BJ (cell line): ENCODE measurements at regions not wholly inside any gene's neighbourhood (a gene's known extent, or its start where the extent isn't known, plus 50 kb on each side); places are given as distances from the start of the nearest gene placed in this dataset.

Experiments used
- CTCF ChIA-PET: fragments of 350-600 bp; formaldehyde crosslinking; extraction: SDS; loops from one replicate; lab custom pipeline; 2021; ENCODE audit warnings: antibody characterized with exemption, inconsistent platforms; lab: Yijun Ruan, JAX
- POLR2A ChIA-PET: fragments of 300-600 bp; sonication (Branson Sonifier 250); formaldehyde crosslinking; extraction: SDS; loops from one replicate; lab custom pipeline; 2021; ENCODE audit warnings: antibody characterized with exemption; lab: Charles Lee
- DNase-seq: peaks from one replicate; pipeline ENCODE4 v3.0.0-alpha.2; 2011; ENCODE audit warnings: low read depth
- H3K27me3 ChIP-seq: 2 replicates; pipeline ENCODE4 v1.6.0; 2011; ENCODE audit warnings: low read length; ENCODE audit not compliant: control insufficient read depth, insufficient read depth
- H3K36me3 ChIP-seq: 2 replicates; pipeline ENCODE4 v1.5.1; 2011; ENCODE audit warnings: low read length; ENCODE audit not compliant: control insufficient read depth, insufficient read depth
- H3K4me3 ChIP-seq: 2 replicates; pipeline ENCODE4 v1.5.1; 2011; ENCODE audit warnings: low read depth, mild to moderate bottlenecking, control low read depth, low read length
- TF ChIP-seq, protein P1 (sequence below): IDR thresholded peaks from 2 replicates; pipeline ENCODE4 v1.5.1; 2011; ENCODE audit warnings: low read depth, mild to moderate bottlenecking, control low read depth, inconsistent platforms, low read length, moderate library complexity; ENCODE audit not compliant: insufficient read depth

DNA sequence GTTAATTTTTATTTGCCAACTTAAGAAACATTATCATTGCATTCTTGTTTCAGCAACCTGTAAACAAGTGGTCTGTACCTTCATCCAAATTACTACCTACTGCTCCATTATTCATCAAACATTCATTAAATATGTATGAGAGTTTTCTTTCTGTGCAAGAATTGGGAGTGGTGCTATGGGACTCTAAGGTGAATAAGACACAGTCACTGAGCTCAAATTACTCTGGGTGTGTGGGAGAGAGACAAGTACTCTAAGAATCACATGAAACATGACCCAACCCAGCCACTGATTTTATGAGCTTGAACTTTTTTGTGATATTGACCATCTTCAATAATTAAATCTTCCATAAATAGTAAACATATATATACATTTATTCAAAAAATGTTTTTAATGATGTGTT, 227.2 kb upstream of the TP63 start:
- CTCF ChIA-PET, result no interaction called here
- no peaks in the 10 kb centered on the region for H3K36me3 ChIP-seq
- TF ChIP-seq, protein P1, sequence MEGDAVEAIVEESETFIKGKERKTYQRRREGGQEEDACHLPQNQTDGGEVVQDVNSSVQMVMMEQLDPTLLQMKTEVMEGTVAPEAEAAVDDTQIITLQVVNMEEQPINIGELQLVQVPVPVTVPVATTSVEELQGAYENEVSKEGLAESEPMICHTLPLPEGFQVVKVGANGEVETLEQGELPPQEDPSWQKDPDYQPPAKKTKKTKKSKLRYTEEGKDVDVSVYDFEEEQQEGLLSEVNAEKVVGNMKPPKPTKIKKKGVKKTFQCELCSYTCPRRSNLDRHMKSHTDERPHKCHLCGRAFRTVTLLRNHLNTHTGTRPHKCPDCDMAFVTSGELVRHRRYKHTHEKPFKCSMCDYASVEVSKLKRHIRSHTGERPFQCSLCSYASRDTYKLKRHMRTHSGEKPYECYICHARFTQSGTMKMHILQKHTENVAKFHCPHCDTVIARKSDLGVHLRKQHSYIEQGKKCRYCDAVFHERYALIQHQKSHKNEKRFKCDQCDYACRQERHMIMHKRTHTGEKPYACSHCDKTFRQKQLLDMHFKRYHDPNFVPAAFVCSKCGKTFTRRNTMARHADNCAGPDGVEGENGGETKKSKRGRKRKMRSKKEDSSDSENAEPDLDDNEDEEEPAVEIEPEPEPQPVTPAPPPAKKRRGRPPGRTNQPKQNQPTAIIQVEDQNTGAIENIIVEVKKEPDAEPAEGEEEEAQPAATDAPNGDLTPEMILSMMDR, result no peak
- no peaks in the 10 kb centered on the region for H3K27me3 ChIP-seq
- POLR2A ChIA-PET, result no interaction called here
- no peak overlapping the region for H3K4me3 ChIP-seq
- DNase-seq, result no peak

DNA sequence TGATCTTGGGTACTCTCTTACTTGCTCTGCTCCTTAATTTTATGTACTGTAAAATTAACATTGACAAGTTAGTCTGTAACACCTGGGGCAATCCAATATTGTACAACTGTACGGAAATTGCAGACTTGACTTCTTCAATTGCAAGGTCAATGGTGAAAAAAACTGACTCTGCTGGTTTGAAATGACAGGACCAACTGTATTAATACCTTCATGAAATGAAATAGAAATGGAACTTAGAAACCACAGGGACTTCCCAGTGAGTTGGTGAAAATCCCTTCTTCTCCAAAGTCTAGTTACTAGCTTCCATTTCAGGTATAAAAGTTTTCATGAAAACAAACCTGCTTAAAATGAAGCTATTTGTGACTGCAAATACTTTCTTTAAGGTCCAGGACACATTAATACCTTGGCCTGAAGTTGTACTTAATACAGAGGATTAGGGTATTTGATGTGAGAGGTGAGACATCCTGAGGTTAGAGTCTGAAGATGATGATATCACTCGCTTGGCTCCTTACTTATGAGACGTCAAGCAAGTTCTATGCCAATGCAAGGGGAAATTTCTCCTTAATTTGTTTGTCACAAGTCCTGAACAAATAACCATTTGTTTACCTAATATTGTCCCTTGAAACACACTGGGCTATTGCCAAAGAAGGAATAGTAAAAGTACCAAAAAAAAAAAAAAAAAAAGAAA, 226.2 kb upstream of the TP63 start:
- Histone ChIP-seq H3K27me3 (no peaks in the 10 kb centered on the region), H3K36me3 (no peaks in the 10 kb centered on the region), H3K4me3 (no peak overlapping the region)
- DNase-seq, result no peak
- ChIA-PET CTCF (no interaction called here), POLR2A (no interaction called here)
- TF ChIP-seq, protein P1, result no peak

DNA sequence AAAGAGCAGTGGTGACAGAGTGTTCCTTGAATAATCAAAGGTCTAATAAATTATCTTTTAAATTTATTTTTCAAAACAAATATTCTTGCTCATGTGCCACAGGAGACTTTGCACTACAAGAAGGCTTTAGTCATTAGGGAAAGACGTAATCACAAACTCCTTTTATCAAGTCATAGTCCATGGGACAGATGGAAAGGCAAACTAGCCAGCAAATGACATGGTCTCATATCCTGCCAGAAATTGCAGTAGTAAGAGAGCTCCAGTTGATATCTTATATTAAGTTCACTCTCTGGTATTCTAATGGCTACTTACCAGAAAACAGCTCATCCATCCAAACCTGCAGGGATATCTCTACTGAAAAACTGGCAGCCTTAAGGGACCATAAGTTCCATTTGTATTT, 225.0 kb upstream of the TP63 start:
- Histone ChIP-seq H3K27me3 (no peaks in the 10 kb centered on the region), H3K4me3 (no peak overlapping the region), H3K36me3 (no peaks in the 10 kb centered on the region)
- ChIA-PET CTCF (no interaction called here), POLR2A (no interaction called here)
- no peak for DNase-seq
- TF ChIP-seq, protein P1, result no peak

DNA sequence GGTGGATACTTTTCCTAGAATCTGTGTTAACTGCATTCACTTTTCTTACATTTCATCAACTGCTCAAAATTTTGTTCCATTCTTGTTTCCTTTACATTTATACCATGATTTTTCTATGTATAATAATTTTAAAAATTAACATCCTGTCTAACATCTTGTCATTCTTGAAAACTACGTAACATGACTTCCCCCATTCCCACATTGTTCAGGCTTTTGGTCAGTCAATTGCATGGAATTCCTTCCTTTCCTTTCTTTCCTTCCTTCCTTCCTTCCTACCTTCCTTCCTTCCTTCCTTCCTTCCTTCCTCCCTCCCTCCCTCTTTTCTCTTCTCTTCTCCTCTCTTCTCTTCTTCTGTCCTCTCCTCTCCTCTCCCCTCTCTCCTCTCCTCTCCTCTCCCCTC, 220.7 kb upstream of the TP63 start:
- POLR2A ChIA-PET, result no interaction called here
- no peak overlapping the region for H3K4me3 ChIP-seq
- TF ChIP-seq, protein P1, result no peak

DNA sequence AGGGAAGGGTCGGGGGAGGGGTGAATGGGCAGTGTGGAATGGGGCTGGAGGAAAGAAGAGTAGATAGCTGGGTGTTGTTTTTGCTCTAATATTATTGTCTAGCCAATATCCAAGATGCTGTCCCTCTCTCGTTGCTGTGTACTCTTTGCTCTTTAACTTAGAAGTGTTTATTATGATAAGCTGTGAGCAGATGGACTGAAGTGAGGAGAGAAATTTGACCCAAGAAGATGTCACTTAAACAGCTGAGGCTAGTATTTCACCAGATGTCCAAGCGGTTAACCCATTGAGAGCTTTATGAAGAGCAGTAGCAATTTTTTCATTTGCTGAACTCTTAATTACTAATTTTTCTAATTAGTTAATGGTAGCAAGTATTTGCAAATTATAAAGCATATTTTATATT, 212.2 kb upstream of the TP63 start:
- no peak for DNase-seq
- H3K4me3 ChIP-seq, result no peak overlapping the region
- TF ChIP-seq, protein P1, result no peak
- CTCF ChIA-PET, result no interaction called here
- H3K36me3 ChIP-seq, result no peaks in the 10 kb centered on the region
- POLR2A ChIA-PET, result no interaction called here
- no peaks in the 10 kb centered on the region for H3K27me3 ChIP-seq

More for the DNA sequence above, 220.7 kb upstream of the TP63 start:
- no peak for DNase-seq
- CTCF ChIA-PET, result no interaction called here
- H3K27me3 ChIP-seq, result no peaks in the 10 kb centered on the region
- H3K36me3 ChIP-seq, result no peaks in the 10 kb centered on the region
